ENCODE measurements at regions not wholly inside any gene's neighbourhood (a gene's known extent, or its start where the extent isn't known, plus 50 kb on each side); places are given as distances from the start of the nearest gene placed in this dataset.
"Not testable (repeated sequence)": the region's sequence is repeated elsewhere in the genome, so short reads cannot be mapped to it uniquely, and the experiment has no call there.

GRCh38 chr1:229149435-229149834, 121.5 kb upstream of the RAB4A start:
- no peaks in the 10 kb centered on the region for H3K27me3 ChIP-seq
- no peak for TF ChIP-seq POLR2A (IDR thresholded peaks at IDR 0.05)
- no peak for TF ChIP-seq CTCF (IDR thresholded peaks at IDR 0.05)
- H3K4me1 ChIP-seq = no peaks in the 10 kb centered on the region
- H3K36me3 ChIP-seq = no peaks in the 10 kb centered on the region
- no peak overlapping the region for H3K4me3 ChIP-seq
- DNase-seq (ENCODE audit: low spot score in 2 of 2) = no peak
- intact Hi-C loops (cut with DNase I; ENCODE audit: low total_unique reads) = loop anchor here (5.0 kb wide), 1 partner anchor 1473 kb away; no protein-coding TSS in a partner anchor
- no peak overlapping the region for H3K27ac ChIP-seq
- no peaks in the 10 kb centered on the region for H3K9me3 ChIP-seq

- intact Hi-C loops (cut with DNase I; ENCODE audit: low total_unique reads) = no loop called here
- no peak for DNase-seq (ENCODE audit: low spot score in 2 of 2)
- no peak for TF ChIP-seq POLR2AphosphoS5 (IDR thresholded peaks at IDR 0.05)
- no peak for TF ChIP-seq POLR2A (IDR thresholded peaks at IDR 0.05)
- TF ChIP-seq CTCF (IDR thresholded peaks at IDR 0.05) = no peak
- H3K9me3 ChIP-seq = no peaks in the 10 kb centered on the region
- no peaks in the 10 kb centered on the region for H3K27me3 ChIP-seq
- H3K36me3 ChIP-seq = no peaks in the 10 kb centered on the region
- H3K4me1 ChIP-seq = no peaks in the 10 kb centered on the region
- H3K4me3 ChIP-seq = no peak overlapping the region
- no peak overlapping the region for H3K27ac ChIP-seq
These were observed 120.4 kb upstream of the RAB4A start for GRCh38 chr1:229150518-229150917.

GRCh38 chr1:229151412-229151811, 119.5 kb upstream of the RAB4A start:
- intact Hi-C loops (cut with DNase I; ENCODE audit: low total_unique reads); H3K9me3 ChIP-seq; H3K4me3 ChIP-seq; H3K27me3 ChIP-seq; H3K36me3 ChIP-seq; H3K4me1 ChIP-seq; DNase-seq (ENCODE audit: low spot score in 2 of 2); H3K27ac ChIP-seq: not testable (repeated sequence)

GRCh38 chr1:229152311-229152710, 118.6 kb upstream of the RAB4A start:
- no peak overlapping the region for H3K4me3 ChIP-seq
- TF ChIP-seq POLR2A (IDR thresholded peaks at IDR 0.05) (no peak), CTCF (IDR thresholded peaks at IDR 0.05) (no peak), POLR2AphosphoS5 (IDR thresholded peaks at IDR 0.05) (no peak)
- intact Hi-C loops (cut with DNase I; ENCODE audit: low total_unique reads) = no loop called here
- no peaks in the 10 kb centered on the region for H3K4me1 ChIP-seq
- no peaks in the 10 kb centered on the region for H3K9me3 ChIP-seq
- H3K36me3 ChIP-seq = no peaks in the 10 kb centered on the region
- no peaks in the 10 kb centered on the region for H3K27me3 ChIP-seq
- no peak overlapping the region for H3K27ac ChIP-seq
- no peak for DNase-seq (ENCODE audit: low spot score in 2 of 2)

GRCh38 chr1:229153955-229154548, 116.9 kb upstream of the RAB4A start:
- Histone ChIP-seq H3K36me3 (no peaks in the 10 kb centered on the region), H3K27me3 (no peaks in the 10 kb centered on the region), H3K9me3 (no peaks in the 10 kb centered on the region), H3K4me1 (no peaks in the 10 kb centered on the region), H3K27ac (no peak overlapping the region), H3K4me3 (no peak overlapping the region)
- no peak for DNase-seq (ENCODE audit: low spot score in 2 of 2)
- no peak for TF ChIP-seq CTCF (IDR thresholded peaks at IDR 0.05)
- no peak for TF ChIP-seq POLR2A (IDR thresholded peaks at IDR 0.05)
- no peak for TF ChIP-seq POLR2AphosphoS5 (IDR thresholded peaks at IDR 0.05)
- intact Hi-C loops (cut with DNase I; ENCODE audit: low total_unique reads) = no loop called here

- TF ChIP-seq POLR2AphosphoS5 (IDR thresholded peaks at IDR 0.05) = no peak
- no peak for TF ChIP-seq POLR2A (IDR thresholded peaks at IDR 0.05)
- no peak for TF ChIP-seq CTCF (IDR thresholded peaks at IDR 0.05)
- DNase-seq (ENCODE audit: low spot score in 2 of 2) = no peak
- no peaks in the 10 kb centered on the region for H3K36me3 ChIP-seq
- no peak overlapping the region for H3K4me3 ChIP-seq
- no peaks in the 10 kb centered on the region for H3K4me1 ChIP-seq
- H3K27me3 ChIP-seq = no peaks in the 10 kb centered on the region
- H3K9me3 ChIP-seq = no peaks in the 10 kb centered on the region
- intact Hi-C loops (cut with DNase I; ENCODE audit: low total_unique reads) = no loop called here
- no peak overlapping the region for H3K27ac ChIP-seq
These were observed 116.1 kb upstream of the RAB4A start for GRCh38 chr1:229154811-229155210.

Measured in breast epithelium (tissue), 4 donors.